ENCODE measurements at regions not wholly inside any gene's neighbourhood (a gene's known extent, or its start where the extent isn't known, plus 50 kb on each side); places are given as distances from the start of the nearest gene placed in this dataset.

DNA sequence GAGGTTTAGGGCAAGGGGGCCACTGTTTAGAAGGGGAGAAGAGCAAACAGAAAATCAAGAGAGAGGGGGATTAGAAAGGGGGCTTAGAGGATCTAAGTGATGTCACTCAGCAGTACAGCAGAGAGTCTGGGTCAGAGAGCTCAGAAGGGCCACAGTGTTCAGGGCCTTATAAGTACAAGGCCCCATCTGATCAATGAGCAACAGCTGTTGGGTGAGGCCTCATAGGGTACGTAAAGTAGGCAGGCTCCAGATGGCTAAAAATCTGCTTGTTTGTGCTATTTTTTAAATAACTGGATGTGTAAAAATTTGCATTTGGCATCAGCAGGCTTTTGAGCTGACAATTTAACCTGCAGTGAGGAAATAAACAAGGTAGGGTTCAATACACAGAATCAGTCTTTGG lies 149.8 kb downstream of the SH3BGRL2 start:
- no peak overlapping the region for H3K9ac ChIP-seq (ENCODE audit: low read length)
- H3K27me3 ChIP-seq (ENCODE audit: insufficient read depth, low read depth, low read length), result no peaks in the 10 kb centered on the region
- H3F3A ChIP-seq (ENCODE audit: insufficient read depth, low read length, poor library complexity, severe bottlenecking), result no peaks in the 10 kb centered on the region
- no peaks in the 10 kb centered on the region for H3K79me2 ChIP-seq (replicated peaks; ENCODE audit: insufficient read depth, low read length)
- H3K27ac ChIP-seq (ENCODE audit: low read length), result no peak overlapping the region
- H3K36me3 ChIP-seq (ENCODE audit: insufficient read depth, low read length), result no peaks in the 10 kb centered on the region
- H3K4me3 ChIP-seq (ENCODE audit: low read length), result no peak overlapping the region
- no peaks in the 10 kb centered on the region for H4K20me1 ChIP-seq (ENCODE audit: insufficient read depth)
- TF ChIP-seq, protein P1, sequence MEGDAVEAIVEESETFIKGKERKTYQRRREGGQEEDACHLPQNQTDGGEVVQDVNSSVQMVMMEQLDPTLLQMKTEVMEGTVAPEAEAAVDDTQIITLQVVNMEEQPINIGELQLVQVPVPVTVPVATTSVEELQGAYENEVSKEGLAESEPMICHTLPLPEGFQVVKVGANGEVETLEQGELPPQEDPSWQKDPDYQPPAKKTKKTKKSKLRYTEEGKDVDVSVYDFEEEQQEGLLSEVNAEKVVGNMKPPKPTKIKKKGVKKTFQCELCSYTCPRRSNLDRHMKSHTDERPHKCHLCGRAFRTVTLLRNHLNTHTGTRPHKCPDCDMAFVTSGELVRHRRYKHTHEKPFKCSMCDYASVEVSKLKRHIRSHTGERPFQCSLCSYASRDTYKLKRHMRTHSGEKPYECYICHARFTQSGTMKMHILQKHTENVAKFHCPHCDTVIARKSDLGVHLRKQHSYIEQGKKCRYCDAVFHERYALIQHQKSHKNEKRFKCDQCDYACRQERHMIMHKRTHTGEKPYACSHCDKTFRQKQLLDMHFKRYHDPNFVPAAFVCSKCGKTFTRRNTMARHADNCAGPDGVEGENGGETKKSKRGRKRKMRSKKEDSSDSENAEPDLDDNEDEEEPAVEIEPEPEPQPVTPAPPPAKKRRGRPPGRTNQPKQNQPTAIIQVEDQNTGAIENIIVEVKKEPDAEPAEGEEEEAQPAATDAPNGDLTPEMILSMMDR (IDR thresholded peaks at IDR 0.05; ENCODE audit: poor library complexity, severe bottlenecking), result no peak
- no peak for TF ChIP-seq REST (IDR thresholded peaks at IDR 0.05; ENCODE audit: borderline replicate concordance)
- TF ChIP-seq MXI1 (conservative IDR thresholded peaks at IDR 0.05; ENCODE audit: poor library complexity, severe bottlenecking), result no peak
- TF ChIP-seq TAF1 (IDR thresholded peaks at IDR 0.05; ENCODE audit: low read depth), result no peak
- TF ChIP-seq EZH2 (IDR thresholded peaks at IDR 0.05; ENCODE audit: borderline replicate concordance, insufficient read depth, low read length, poor library complexity, severe bottlenecking), result no peak
- no peak for TF ChIP-seq POLR2AphosphoS5 (IDR thresholded peaks at IDR 0.05)
- TF ChIP-seq SMC3 (conservative IDR thresholded peaks at IDR 0.05; ENCODE audit: poor library complexity), result no peak
- no peak for TF ChIP-seq RAD21 (conservative IDR thresholded peaks at IDR 0.05)
- no peak for TF ChIP-seq EP300 (conservative IDR thresholded peaks at IDR 0.05; ENCODE audit: poor library complexity, severe bottlenecking)
- no peaks in the 10 kb centered on the region for H3K9me3 ChIP-seq (ENCODE audit: low read length)
- H3K4me2 ChIP-seq (ENCODE audit: low read length), result no peak overlapping the region
- no peak overlapping the region for H2AFZ ChIP-seq (ENCODE audit: low read depth, low read length)
- no peaks in the 10 kb centered on the region for H3K9me2 ChIP-seq (ENCODE audit: insufficient read depth, low read length)

DNA sequence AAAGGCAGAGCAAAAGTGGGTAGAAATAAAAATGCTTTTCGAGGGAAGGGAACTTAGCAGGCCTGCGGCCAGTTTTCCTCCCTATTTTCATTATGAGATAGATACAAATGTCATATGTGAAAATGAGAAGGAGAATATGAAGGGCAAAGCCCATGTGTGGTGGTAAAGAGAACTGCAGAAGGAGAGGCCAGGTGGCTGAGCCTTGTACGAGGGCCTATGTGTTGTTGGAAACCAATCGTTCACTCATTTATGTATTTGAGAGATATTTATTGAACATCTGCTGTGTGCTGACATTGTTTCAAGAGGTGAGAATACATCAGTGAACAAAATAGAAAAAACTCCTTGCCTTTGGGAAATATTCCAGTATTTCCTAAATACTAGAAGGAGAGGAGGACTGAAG lies 147.7 kb downstream of the SH3BGRL2 start:
- no peaks in the 10 kb centered on the region for H4K20me1 ChIP-seq (ENCODE audit: insufficient read depth)
- no peaks in the 10 kb centered on the region for H3K27me3 ChIP-seq (ENCODE audit: insufficient read depth, low read depth, low read length)
- no peak overlapping the region for H3K4me3 ChIP-seq (ENCODE audit: low read length)
- H3K9me3 ChIP-seq (ENCODE audit: low read length), result no peaks in the 10 kb centered on the region
- H3F3A ChIP-seq (ENCODE audit: insufficient read depth, low read length, poor library complexity, severe bottlenecking), result no peaks in the 10 kb centered on the region
- no peak overlapping the region for H3K27ac ChIP-seq (ENCODE audit: low read length)
- no peak overlapping the region for H3K9ac ChIP-seq (ENCODE audit: low read length)
- no peak for TF ChIP-seq SMC3 (conservative IDR thresholded peaks at IDR 0.05; ENCODE audit: poor library complexity)
- no peak for TF ChIP-seq RAD21 (conservative IDR thresholded peaks at IDR 0.05)
- TF ChIP-seq EP300 (conservative IDR thresholded peaks at IDR 0.05; ENCODE audit: poor library complexity, severe bottlenecking), result no peak
- TF ChIP-seq EZH2 (IDR thresholded peaks at IDR 0.05; ENCODE audit: borderline replicate concordance, insufficient read depth, low read length, poor library complexity, severe bottlenecking), result no peak
- TF ChIP-seq MXI1 (conservative IDR thresholded peaks at IDR 0.05; ENCODE audit: poor library complexity, severe bottlenecking), result no peak
- no peak for TF ChIP-seq POLR2AphosphoS5 (IDR thresholded peaks at IDR 0.05)
- TF ChIP-seq TAF1 (IDR thresholded peaks at IDR 0.05; ENCODE audit: low read depth), result no peak
- TF ChIP-seq, protein P1 (IDR thresholded peaks at IDR 0.05; ENCODE audit: poor library complexity, severe bottlenecking), result no peak
- H3K9me2 ChIP-seq (ENCODE audit: insufficient read depth, low read length), result no peaks in the 10 kb centered on the region
- no peak overlapping the region for H2AFZ ChIP-seq (ENCODE audit: low read depth, low read length)
- no peaks in the 10 kb centered on the region for H3K36me3 ChIP-seq (ENCODE audit: insufficient read depth, low read length)
- no peaks in the 10 kb centered on the region for H3K79me2 ChIP-seq (replicated peaks; ENCODE audit: insufficient read depth, low read length)
- no peak overlapping the region for H3K4me2 ChIP-seq (ENCODE audit: low read length)

Measured in neural cell (in vitro differentiated cells).